GM19351 (cell line): ENCODE measurements at regions not wholly inside any gene's neighbourhood (a gene's known extent, or its start where the extent isn't known, plus 50 kb on each side); places are given as distances from the start of the nearest gene placed in this dataset.

Source experiments
- ATAC-seq: cut with Tn5 transposase; IDR thresholded peaks from one replicate; pipeline ENCODE4 v1.9.1; 2021; ENCODE audit warnings: mild to moderate bottlenecking, moderate library complexity; ENCODE audit not compliant: unreplicated experiment

- peak; percentile 36 for ATAC-seq
These were observed 120.4 kb upstream of the KLF7 start for GRCh38 chr2:207286106-207286505.

- ATAC-seq, result peak; percentile 37
These were observed 122.9 kb upstream of the KLF7 start for GRCh38 chr2:207288628-207289027.

GRCh38 chr2:207289295-207290018, 123.7 kb upstream of the KLF7 start:
- ATAC-seq, result no peak

- peak; percentile 37 for ATAC-seq
These were observed 125.3 kb upstream of the KLF7 start for GRCh38 chr2:207290833-207291624.

GRCh38 chr2:207291625-207292252, 126.0 kb upstream of the KLF7 start:
- ATAC-seq, result peak; percentile 57

- no peak for ATAC-seq
These were observed 130.7 kb upstream of the KLF7 start for GRCh38 chr2:207296265-207296948.

GRCh38 chr2:207300817-207301216, 135.1 kb upstream of the KLF7 start:
- no peak for ATAC-seq

GRCh38 chr2:207304761-207305160, 139.0 kb upstream of the KLF7 start:
- no peak for ATAC-seq

GRCh38 chr2:207308519-207309224, 142.9 kb upstream of the KLF7 start:
- no peak for ATAC-seq

- ATAC-seq, result peak; percentile 99
These were observed 145.7 kb upstream of the KLF7 start for GRCh38 chr2:207311316-207312005.

GRCh38 chr2:207312006-207312356, 146.2 kb upstream of the KLF7 start:
- ATAC-seq, result no peak

GRCh38 chr2:207313947-207314346, 148.2 kb upstream of the KLF7 start:
- ATAC-seq, result no peak

- ATAC-seq, result no peak
These were observed 149.4 kb upstream of the KLF7 start for GRCh38 chr2:207315131-207315530.

- no peak for ATAC-seq
These were observed 150.7 kb upstream of the KLF7 start for GRCh38 chr2:207316484-207316883.

- no peak for ATAC-seq
These were observed 151.2 kb upstream of the KLF7 start for GRCh38 chr2:207316906-207317305.

- ATAC-seq, result no peak
These were observed 151.7 kb upstream of the KLF7 start for GRCh38 chr2:207317378-207317984.

GRCh38 chr2:207318181-207318628, 152.5 kb upstream of the KLF7 start:
- ATAC-seq, result no peak

GRCh38 chr2:207319316-207319715, 153.6 kb upstream of the KLF7 start:
- no peak for ATAC-seq

GRCh38 chr2:207320381-207321159, 154.8 kb upstream of the KLF7 start:
- ATAC-seq, result no peak
